HL-60 (cell line): ENCODE measurements at regions not wholly inside any gene's neighbourhood (a gene's known extent, or its start where the extent isn't known, plus 50 kb on each side); places are given as distances from the start of the nearest gene placed in this dataset.

Experiments used
- DNase-seq, 2 experiments: peaks; one replicate each; pipeline ENCODE4 v3.0.0-alpha.2; 2010 to 2020; ENCODE audit warnings: low read depth in 1 of 2, low spot score in 1 of 2
- H3K27ac ChIP-seq: fragments of 250-450 bp; sonication (Bioruptor Pico); replicated peaks from 2 replicates; pipeline ENCODE4 v1.5.1; 2020; ENCODE audit warnings: mild to moderate bottlenecking, moderate library complexity
- H3K27me3 ChIP-seq: fragments of 250-450 bp; sonication (Bioruptor Pico); 2 replicates; pipeline ENCODE4 v1.5.1; 2021; ENCODE audit warnings: mild to moderate bottlenecking, moderate library complexity; ENCODE audit not compliant: insufficient read depth, poor library complexity, severe bottlenecking
- H3K4me3 ChIP-seq: replicated peaks from 2 replicates; pipeline ENCODE4 v1.5.1; 2011; ENCODE audit warnings: mild to moderate bottlenecking, control low read depth, low read length; ENCODE audit not compliant: insufficient read depth
- CTCF ChIP-seq: IDR thresholded peaks from one replicate; pipeline ENCODE4 v1.5.1; 2011; ENCODE audit warnings: low read length, control low read depth, inconsistent platforms; ENCODE audit not compliant: insufficient read depth
- GABPA ChIP-seq: IDR thresholded peaks from 2 replicates; pipeline ENCODE4 v1.6.1; 2012; ENCODE audit warnings: low read depth
- POLR2AphosphoS5 ChIP-seq: IDR thresholded peaks from 2 replicates; pipeline ENCODE4 v1.6.1; 2012; ENCODE audit warnings: low read depth
- SPI1 ChIP-seq: IDR thresholded peaks from 2 replicates; pipeline ENCODE4 v1.6.1; 2012; ENCODE audit warnings: low read depth, mild to moderate bottlenecking, borderline replicate concordance
- TF ChIP-seq, protein P1 (sequence below): IDR thresholded peaks from 2 replicates; pipeline ENCODE4 v1.6.1; 2012; ENCODE audit warnings: low read depth; ENCODE audit not compliant: insufficient replicate concordance

- H3K27ac ChIP-seq: no peak overlapping the region
- no peak for DNase-seq
- H3K27me3 ChIP-seq: no peaks in the 10 kb centered on the region
- H3K4me3 ChIP-seq: no peak overlapping the region
- no peak for TF ChIP-seq CTCF
- no peak for TF ChIP-seq SPI1
- no peak for TF ChIP-seq GABPA
- TF ChIP-seq, protein P1, sequence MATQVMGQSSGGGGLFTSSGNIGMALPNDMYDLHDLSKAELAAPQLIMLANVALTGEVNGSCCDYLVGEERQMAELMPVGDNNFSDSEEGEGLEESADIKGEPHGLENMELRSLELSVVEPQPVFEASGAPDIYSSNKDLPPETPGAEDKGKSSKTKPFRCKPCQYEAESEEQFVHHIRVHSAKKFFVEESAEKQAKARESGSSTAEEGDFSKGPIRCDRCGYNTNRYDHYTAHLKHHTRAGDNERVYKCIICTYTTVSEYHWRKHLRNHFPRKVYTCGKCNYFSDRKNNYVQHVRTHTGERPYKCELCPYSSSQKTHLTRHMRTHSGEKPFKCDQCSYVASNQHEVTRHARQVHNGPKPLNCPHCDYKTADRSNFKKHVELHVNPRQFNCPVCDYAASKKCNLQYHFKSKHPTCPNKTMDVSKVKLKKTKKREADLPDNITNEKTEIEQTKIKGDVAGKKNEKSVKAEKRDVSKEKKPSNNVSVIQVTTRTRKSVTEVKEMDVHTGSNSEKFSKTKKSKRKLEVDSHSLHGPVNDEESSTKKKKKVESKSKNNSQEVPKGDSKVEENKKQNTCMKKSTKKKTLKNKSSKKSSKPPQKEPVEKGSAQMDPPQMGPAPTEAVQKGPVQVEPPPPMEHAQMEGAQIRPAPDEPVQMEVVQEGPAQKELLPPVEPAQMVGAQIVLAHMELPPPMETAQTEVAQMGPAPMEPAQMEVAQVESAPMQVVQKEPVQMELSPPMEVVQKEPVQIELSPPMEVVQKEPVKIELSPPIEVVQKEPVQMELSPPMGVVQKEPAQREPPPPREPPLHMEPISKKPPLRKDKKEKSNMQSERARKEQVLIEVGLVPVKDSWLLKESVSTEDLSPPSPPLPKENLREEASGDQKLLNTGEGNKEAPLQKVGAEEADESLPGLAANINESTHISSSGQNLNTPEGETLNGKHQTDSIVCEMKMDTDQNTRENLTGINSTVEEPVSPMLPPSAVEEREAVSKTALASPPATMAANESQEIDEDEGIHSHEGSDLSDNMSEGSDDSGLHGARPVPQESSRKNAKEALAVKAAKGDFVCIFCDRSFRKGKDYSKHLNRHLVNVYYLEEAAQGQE: no peak
- no peak for TF ChIP-seq POLR2AphosphoS5
These were observed 88.4 kb upstream of the GNAO1 start for GRCh38 chr16:56102906-56103305.

DNA sequence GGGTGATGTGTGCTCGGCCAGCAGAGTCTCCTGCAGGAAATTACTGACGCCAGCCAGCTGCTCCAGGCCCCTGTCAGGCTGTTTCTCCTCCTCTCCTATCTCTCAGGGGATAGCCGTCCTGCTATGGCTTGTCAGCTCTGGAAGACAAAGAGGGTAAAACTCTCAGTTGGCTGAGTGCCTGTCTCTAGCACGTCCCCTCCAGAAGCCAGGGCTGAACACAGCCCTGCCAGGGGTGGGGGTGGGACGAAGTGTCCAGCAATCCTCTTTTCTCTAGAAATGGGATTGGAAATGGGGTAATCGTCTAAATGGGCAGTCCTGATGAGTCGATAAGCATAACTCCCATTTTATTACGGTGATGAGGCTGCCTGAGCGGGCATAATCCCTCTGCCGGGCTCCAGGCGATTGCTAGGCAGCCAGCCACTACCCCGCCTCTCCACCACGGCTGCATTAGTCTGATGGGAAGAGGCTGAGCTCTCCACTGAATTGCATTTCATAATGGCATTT lies 89.1 kb upstream of the GNAO1 start:
- Histone ChIP-seq H3K27ac (no peak overlapping the region), H3K4me3 (no peak overlapping the region), H3K27me3 (no peaks in the 10 kb centered on the region)
- TF ChIP-seq POLR2AphosphoS5 (no peak), GABPA (no peak), CTCF (no peak), SPI1 (no peak)
- TF ChIP-seq, protein P1: no peak
- no peak for DNase-seq

DNA sequence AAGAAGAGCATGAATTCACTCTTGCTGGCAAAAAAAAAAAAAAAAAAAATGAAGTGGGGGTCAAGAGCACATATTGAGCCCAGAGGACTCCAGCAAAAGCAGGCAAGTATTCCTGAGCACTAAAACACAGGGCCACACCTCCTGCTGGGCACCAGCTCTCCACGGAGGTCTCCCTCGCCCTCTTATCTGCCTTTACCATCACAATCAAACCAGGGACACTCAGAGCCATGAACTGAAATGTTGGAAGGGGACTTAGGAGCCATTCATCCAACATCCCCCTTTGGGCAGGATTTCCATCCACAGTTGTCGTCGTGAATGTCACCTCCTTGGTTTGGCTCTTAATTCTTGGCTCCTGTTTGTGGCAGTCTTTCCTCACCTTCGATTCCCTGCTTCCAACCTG lies 89.8 kb upstream of the GNAO1 start:
- TF ChIP-seq, protein P1: no peak
- TF ChIP-seq SPI1: no peak
- no peak for TF ChIP-seq CTCF
- TF ChIP-seq GABPA: no peak
- TF ChIP-seq POLR2AphosphoS5: no peak
- Histone ChIP-seq H3K4me3 (no peak overlapping the region), H3K27me3 (no peaks in the 10 kb centered on the region), H3K27ac (no peak overlapping the region)
- no peak for DNase-seq
